NCI-H2227 (cell line): ENCODE measurements at regions not wholly inside any gene's neighbourhood (a gene's known extent, or its start where the extent isn't known, plus 50 kb on each side); places are given as distances from the start of the nearest gene placed in this dataset.
"Not testable (repeated sequence)": the region's sequence is repeated elsewhere in the genome, so short reads cannot be mapped to it uniquely, and the experiment has no call there.

Source experiments
- DNase-seq: peaks from one replicate; lab custom pipeline; 2025; ENCODE audit not compliant: unreplicated experiment; lab: John Stamatoyannopoulos, UW

- no peak for DNase-seq
Measured at GRCh38 chr2:220580113-220580512, 952.7 kb downstream of the SLC4A3 start.

GRCh38 chr2:220583725-220584124 lies 956.3 kb downstream of the SLC4A3 start:
- no peak for DNase-seq

GRCh38 chr2:220585241-220585640 lies 957.8 kb downstream of the SLC4A3 start:
- DNase-seq: no peak

GRCh38 chr2:220586980-220587530 lies 959.6 kb downstream of the SLC4A3 start:
- DNase-seq: no peak

- DNase-seq: no peak
Measured at GRCh38 chr2:220588148-220588547, 960.7 kb downstream of the SLC4A3 start.

- no peak for DNase-seq
Measured at GRCh38 chr2:220590476-220590875, 963.0 kb downstream of the SLC4A3 start.

- DNase-seq: no peak
Measured at GRCh38 chr2:220593526-220593925, 966.1 kb downstream of the SLC4A3 start.

GRCh38 chr2:220601674-220602073 lies 970.4 kb downstream of the EPHA4 start:
- DNase-seq: no peak

- DNase-seq: not testable (repeated sequence)
Measured at GRCh38 chr2:220613004-220613403, 959.1 kb downstream of the EPHA4 start.

GRCh38 chr2:220614064-220614463 lies 958.0 kb downstream of the EPHA4 start:
- DNase-seq: no peak

- no peak for DNase-seq
Measured at GRCh38 chr2:220619525-220620220, 952.4 kb downstream of the EPHA4 start.

- DNase-seq: no peak
Measured at GRCh38 chr2:220626603-220627002, 945.5 kb downstream of the EPHA4 start.

- no peak for DNase-seq
Measured at GRCh38 chr2:220628252-220628651, 943.9 kb downstream of the EPHA4 start.

GRCh38 chr2:220641137-220641536 lies 931.0 kb downstream of the EPHA4 start:
- DNase-seq: no peak

GRCh38 chr2:220646424-220646823 lies 925.7 kb downstream of the EPHA4 start:
- no peak for DNase-seq

GRCh38 chr2:220648628-220649027 lies 923.5 kb downstream of the EPHA4 start:
- DNase-seq: no peak

GRCh38 chr2:220653776-220654175 lies 918.3 kb downstream of the EPHA4 start:
- no peak for DNase-seq

GRCh38 chr2:220654322-220654721 lies 917.8 kb downstream of the EPHA4 start:
- no peak for DNase-seq

- no peak for DNase-seq
Measured at GRCh38 chr2:220660277-220661145, 911.6 kb downstream of the EPHA4 start.

GRCh38 chr2:220662431-220662830 lies 909.7 kb downstream of the EPHA4 start:
- no peak for DNase-seq

GRCh38 chr2:220663065-220663464 lies 909.0 kb downstream of the EPHA4 start:
- no peak for DNase-seq
